Spleen (tissue), 7 donors: ENCODE measurements at regions not wholly inside any gene's neighbourhood (a gene's known extent, or its start where the extent isn't known, plus 50 kb on each side); places are given as distances from the start of the nearest gene placed in this dataset.

Experiments
- POLR2AphosphoS5 ChIP-seq, 3 donors: sonication (generic); formaldehyde crosslinking; IDR thresholded peaks; one replicate each; pipeline ENCODE4 v1.5.1; 2017; ENCODE audit warnings: antibody characterized with exemption in 3 of 3
- TF ChIP-seq, protein P1 (sequence below), 11 experiments: fragments of 200-600 bp in 7 of 11; fragments of 450-650 bp in 4 of 11; sonication (generic) in 4 of 11; IDR thresholded peaks in 8 of 11; conservative IDR thresholded peaks in 3 of 11; 1 replicate in 7 of 11; 2 replicates in 4 of 11; pipeline versions ENCODE4 v1.4.0 to v1.8.0; 2016 to 2021; ENCODE audit warnings: antibody characterized with exemption in 11 of 11, inconsistent platforms in 4 of 11, mild to moderate bottlenecking in 1 of 11
- donor health status: DM: no; HTN: no; CAD: no; lungs with moderate emphysema.
- donor health status: DM: no; HTN: no; CAD: no.
- donor health status: DM: no; HTN: no; CAD: no.

DNA sequence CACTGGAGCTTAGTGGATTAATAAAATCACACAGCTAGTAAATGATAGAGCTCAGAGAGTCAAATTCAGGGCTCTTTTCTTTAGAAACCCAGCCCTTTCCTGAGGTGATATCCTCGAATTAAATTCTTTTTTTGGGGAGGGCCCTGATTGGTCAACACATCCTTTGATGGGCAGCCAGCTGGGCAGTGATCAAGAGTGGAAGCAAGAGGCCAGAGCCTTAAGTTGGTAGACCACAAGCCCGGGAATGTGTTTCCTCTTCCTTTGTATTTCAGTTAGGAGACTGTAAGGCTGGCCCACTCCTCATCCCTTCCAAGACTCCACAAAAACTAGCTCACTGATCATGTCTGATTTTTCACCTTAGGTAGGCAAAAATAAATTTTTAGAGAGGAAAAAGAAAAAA lies 640.5 kb downstream of the DHX35 start:
- TF ChIP-seq, protein P1, sequence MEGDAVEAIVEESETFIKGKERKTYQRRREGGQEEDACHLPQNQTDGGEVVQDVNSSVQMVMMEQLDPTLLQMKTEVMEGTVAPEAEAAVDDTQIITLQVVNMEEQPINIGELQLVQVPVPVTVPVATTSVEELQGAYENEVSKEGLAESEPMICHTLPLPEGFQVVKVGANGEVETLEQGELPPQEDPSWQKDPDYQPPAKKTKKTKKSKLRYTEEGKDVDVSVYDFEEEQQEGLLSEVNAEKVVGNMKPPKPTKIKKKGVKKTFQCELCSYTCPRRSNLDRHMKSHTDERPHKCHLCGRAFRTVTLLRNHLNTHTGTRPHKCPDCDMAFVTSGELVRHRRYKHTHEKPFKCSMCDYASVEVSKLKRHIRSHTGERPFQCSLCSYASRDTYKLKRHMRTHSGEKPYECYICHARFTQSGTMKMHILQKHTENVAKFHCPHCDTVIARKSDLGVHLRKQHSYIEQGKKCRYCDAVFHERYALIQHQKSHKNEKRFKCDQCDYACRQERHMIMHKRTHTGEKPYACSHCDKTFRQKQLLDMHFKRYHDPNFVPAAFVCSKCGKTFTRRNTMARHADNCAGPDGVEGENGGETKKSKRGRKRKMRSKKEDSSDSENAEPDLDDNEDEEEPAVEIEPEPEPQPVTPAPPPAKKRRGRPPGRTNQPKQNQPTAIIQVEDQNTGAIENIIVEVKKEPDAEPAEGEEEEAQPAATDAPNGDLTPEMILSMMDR (IDR thresholded peaks at IDR 0.05 in 8 of 11, conservative IDR thresholded peaks at IDR 0.05 in 3 of 11) = no peak
- no peak for TF ChIP-seq POLR2AphosphoS5 (IDR thresholded peaks at IDR 0.05)
